ENCODE measurements at regions not wholly inside any gene's neighbourhood (a gene's known extent, or its start where the extent isn't known, plus 50 kb on each side); places are given as distances from the start of the nearest gene placed in this dataset.
"Not testable (repeated sequence)": the region's sequence is repeated elsewhere in the genome, so short reads cannot be mapped to it uniquely, and the experiment has no call there.

- H2AFZ ChIP-seq (ENCODE audit: low read depth, low read length); H3K9ac ChIP-seq (ENCODE audit: low read depth, low read length); ATAC-seq (ENCODE audit: insufficient read depth, low read depth); H3K4me3 ChIP-seq (ENCODE audit: low read depth in 1 of 2, low read length in 2 of 2); H4K20me1 ChIP-seq (ENCODE audit: insufficient read depth, low read length); H3K9me3 ChIP-seq (ENCODE audit: insufficient read depth, low read length, severe bottlenecking); DNase-seq; H3K27ac ChIP-seq (ENCODE audit: low read length); H3K27me3 ChIP-seq (ENCODE audit: insufficient read depth, low read length, poor library complexity); H3K36me3 ChIP-seq (ENCODE audit: insufficient read depth, low read length); H3K4me1 ChIP-seq (ENCODE audit: insufficient read depth, low read length); H3K4me2 ChIP-seq (ENCODE audit: insufficient read depth, low read length); H3K79me2 ChIP-seq (ENCODE audit: insufficient read depth, low read length): not testable (repeated sequence)
Observed at GRCh38 chr13:52565324-52565723, 76.9 kb upstream of the HNRNPA1L2 start.

DNA sequence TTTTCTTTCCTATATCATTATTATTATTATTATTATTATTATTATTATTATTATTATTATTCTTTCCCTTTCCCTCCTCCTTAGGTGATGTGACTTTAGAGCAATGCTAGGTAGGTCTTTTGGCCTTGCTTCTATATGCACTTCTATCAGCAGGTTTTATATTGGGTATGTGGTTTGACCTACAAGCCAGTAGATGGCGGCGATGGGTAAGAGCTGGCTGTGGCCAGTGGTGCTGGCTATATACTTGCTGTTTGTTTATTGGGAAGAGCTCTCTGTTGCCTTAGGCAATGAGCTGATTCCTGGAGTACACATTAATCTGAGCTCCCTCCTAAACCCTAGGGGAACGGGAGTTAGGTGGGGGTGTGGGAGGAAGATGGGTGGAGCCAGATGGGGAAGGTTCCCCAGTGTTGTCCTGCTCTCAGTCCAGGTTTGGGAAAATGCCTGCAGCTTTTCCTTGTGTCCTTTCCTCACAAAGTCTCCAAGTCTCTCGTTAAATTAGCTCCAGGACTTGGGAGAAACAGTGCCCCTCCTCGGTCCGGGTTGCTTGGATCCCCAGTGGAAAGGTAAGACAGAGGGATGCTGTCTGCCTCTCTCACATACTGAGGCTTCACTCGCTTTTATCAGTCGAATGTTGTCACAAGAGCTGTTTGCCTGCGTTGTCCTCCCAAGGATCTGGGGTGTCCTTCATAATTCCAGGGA lies 72.2 kb upstream of the HNRNPA1L2 start:
- DNase-seq; H3K9me3 ChIP-seq (ENCODE audit: insufficient read depth, low read length, severe bottlenecking); H3K4me1 ChIP-seq (ENCODE audit: insufficient read depth, low read length); H3K4me2 ChIP-seq (ENCODE audit: insufficient read depth, low read length); H3K4me3 ChIP-seq (ENCODE audit: low read depth in 1 of 2, low read length in 2 of 2); H3K36me3 ChIP-seq (ENCODE audit: insufficient read depth, low read length); H3K27me3 ChIP-seq (ENCODE audit: insufficient read depth, low read length, poor library complexity); H3K9ac ChIP-seq (ENCODE audit: low read depth, low read length); H3K27ac ChIP-seq (ENCODE audit: low read length); H3K79me2 ChIP-seq (ENCODE audit: insufficient read depth, low read length); H2AFZ ChIP-seq (ENCODE audit: low read depth, low read length); H4K20me1 ChIP-seq (ENCODE audit: insufficient read depth, low read length): not testable (repeated sequence)
- peak; percentile 99 for ATAC-seq (ENCODE audit: insufficient read depth, low read depth)

GRCh38 chr13:52571163-52571562 lies 71.1 kb upstream of the HNRNPA1L2 start:
- not testable (repeated sequence) for H3K79me2 ChIP-seq (ENCODE audit: insufficient read depth, low read length); H3K4me1 ChIP-seq (ENCODE audit: insufficient read depth, low read length); H3K9me3 ChIP-seq (ENCODE audit: insufficient read depth, low read length, severe bottlenecking); H3K27ac ChIP-seq (ENCODE audit: low read length); H3K4me2 ChIP-seq (ENCODE audit: insufficient read depth, low read length); H3K27me3 ChIP-seq (ENCODE audit: insufficient read depth, low read length, poor library complexity); H4K20me1 ChIP-seq (ENCODE audit: insufficient read depth, low read length); DNase-seq; H3K9ac ChIP-seq (ENCODE audit: low read depth, low read length); H2AFZ ChIP-seq (ENCODE audit: low read depth, low read length); ATAC-seq (ENCODE audit: insufficient read depth, low read depth); H3K4me3 ChIP-seq (ENCODE audit: low read depth in 1 of 2, low read length in 2 of 2); H3K36me3 ChIP-seq (ENCODE audit: insufficient read depth, low read length)

- DNase-seq; ATAC-seq (ENCODE audit: insufficient read depth, low read depth): not testable (repeated sequence)
Observed at GRCh38 chr13:52582962-52583361, 59.3 kb upstream of the HNRNPA1L2 start.

More at GRCh38 chr13:52582962-52583361, 59.3 kb upstream of the HNRNPA1L2 start:
- not testable (repeated sequence) for H3K9ac ChIP-seq (ENCODE audit: low read depth, low read length); H3K36me3 ChIP-seq (ENCODE audit: insufficient read depth, low read length); H3K79me2 ChIP-seq (ENCODE audit: insufficient read depth, low read length); H2AFZ ChIP-seq (ENCODE audit: low read depth, low read length); H4K20me1 ChIP-seq (ENCODE audit: insufficient read depth, low read length); H3K4me1 ChIP-seq (ENCODE audit: insufficient read depth, low read length); H3K27me3 ChIP-seq (ENCODE audit: insufficient read depth, low read length, poor library complexity); H3K27ac ChIP-seq (ENCODE audit: low read length); H3K4me2 ChIP-seq (ENCODE audit: insufficient read depth, low read length); H3K9me3 ChIP-seq (ENCODE audit: insufficient read depth, low read length, severe bottlenecking); H3K4me3 ChIP-seq (ENCODE audit: low read depth in 1 of 2, low read length in 2 of 2)

Measured in DND-41 (cell line).